Lower leg skin (tissue), 3 donors: ENCODE measurements at regions not wholly inside any gene's neighbourhood (a gene's known extent, or its start where the extent isn't known, plus 50 kb on each side); places are given as distances from the start of the nearest gene placed in this dataset.

Source experiments
- POLR2A ChIP-seq, 2 donors: fragments of 450-650 bp; IDR thresholded peaks; one replicate each; pipeline ENCODE4 v1.6.1; 2016 to 2017; ENCODE audit warnings: antibody characterized with exemption in 2 of 2, mild to moderate bottlenecking in 1 of 2, moderate library complexity in 1 of 2
- TF ChIP-seq, protein P1 (sequence below), 3 donors: fragments of 450-650 bp; IDR thresholded peaks; one replicate each; pipeline ENCODE4 v1.5.1; 2016; ENCODE audit warnings: antibody characterized with exemption in 3 of 3, mild to moderate bottlenecking in 3 of 3, moderate library complexity in 2 of 3

DNA sequence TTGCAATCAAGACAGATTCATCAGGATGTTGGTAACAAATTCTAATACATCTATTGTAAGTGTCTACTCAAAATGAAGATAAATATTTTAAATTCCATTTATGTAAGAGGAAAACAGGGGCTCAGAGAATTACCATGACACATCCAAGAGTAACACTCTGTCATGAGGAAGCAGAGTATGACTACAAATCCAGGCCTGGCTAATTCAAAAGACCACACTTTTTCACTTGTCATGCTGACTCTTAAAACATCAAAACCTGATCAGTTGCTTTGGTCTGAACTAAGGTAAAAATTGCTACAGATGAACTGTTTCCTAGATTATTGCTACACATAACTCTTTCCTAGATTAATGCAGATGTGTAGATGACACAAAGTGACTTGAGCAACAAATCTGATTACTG, 880.6 kb downstream of the TSN start:
- TF ChIP-seq, protein P1, sequence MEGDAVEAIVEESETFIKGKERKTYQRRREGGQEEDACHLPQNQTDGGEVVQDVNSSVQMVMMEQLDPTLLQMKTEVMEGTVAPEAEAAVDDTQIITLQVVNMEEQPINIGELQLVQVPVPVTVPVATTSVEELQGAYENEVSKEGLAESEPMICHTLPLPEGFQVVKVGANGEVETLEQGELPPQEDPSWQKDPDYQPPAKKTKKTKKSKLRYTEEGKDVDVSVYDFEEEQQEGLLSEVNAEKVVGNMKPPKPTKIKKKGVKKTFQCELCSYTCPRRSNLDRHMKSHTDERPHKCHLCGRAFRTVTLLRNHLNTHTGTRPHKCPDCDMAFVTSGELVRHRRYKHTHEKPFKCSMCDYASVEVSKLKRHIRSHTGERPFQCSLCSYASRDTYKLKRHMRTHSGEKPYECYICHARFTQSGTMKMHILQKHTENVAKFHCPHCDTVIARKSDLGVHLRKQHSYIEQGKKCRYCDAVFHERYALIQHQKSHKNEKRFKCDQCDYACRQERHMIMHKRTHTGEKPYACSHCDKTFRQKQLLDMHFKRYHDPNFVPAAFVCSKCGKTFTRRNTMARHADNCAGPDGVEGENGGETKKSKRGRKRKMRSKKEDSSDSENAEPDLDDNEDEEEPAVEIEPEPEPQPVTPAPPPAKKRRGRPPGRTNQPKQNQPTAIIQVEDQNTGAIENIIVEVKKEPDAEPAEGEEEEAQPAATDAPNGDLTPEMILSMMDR (IDR thresholded peaks at IDR 0.05), result no peak
- TF ChIP-seq POLR2A (IDR thresholded peaks at IDR 0.05), result no peak
